CD14-positive monocyte (primary cell): ENCODE measurements at regions not wholly inside any gene's neighbourhood (a gene's known extent, or its start where the extent isn't known, plus 50 kb on each side); places are given as distances from the start of the nearest gene placed in this dataset.

Source experiments
- DNase-seq, 3 donors: peaks; one replicate each; pipeline ENCODE4 v3.0.0-alpha.2; 2011 to 2022
- H2AFZ ChIP-seq: 2 replicates; pipeline ENCODE4 v1.6.0; 2012; ENCODE audit warnings: mild to moderate bottlenecking, low read depth, low read length, inconsistent platforms; ENCODE audit not compliant: insufficient read depth, poor library complexity, severe bottlenecking
- H3K27ac ChIP-seq, 2 donors: 1 replicate in 1 of 2; 2 replicates in 1 of 2; pipeline ENCODE4 v1.5.1; 2012 to 2013; ENCODE audit warnings: low read length in 2 of 2, control low read depth in 1 of 2, inconsistent platforms in 1 of 2, low read depth in 1 of 2, mild to moderate bottlenecking in 1 of 2
- H3K27me3 ChIP-seq, 2 donors: one replicate each; pipeline versions ENCODE4 v1.6.0 to v1.6.1; 2011 to 2013; ENCODE audit warnings: low read length in 2 of 2; ENCODE audit not compliant: control insufficient read depth in 2 of 2, insufficient read depth in 2 of 2
- H3K36me3 ChIP-seq, 2 donors: replicated peaks in 1 of 2; 1 replicate in 1 of 2; 2 replicates in 1 of 2; pipeline versions ENCODE4 v1.5.1 to v1.6.1; 2012 to 2013; ENCODE audit warnings: low read length in 2 of 2, control low read depth in 1 of 2, inconsistent platforms in 1 of 2, mild to moderate bottlenecking in 1 of 2; ENCODE audit not compliant: insufficient read depth in 2 of 2, control insufficient read depth in 1 of 2
- H3K4me1 ChIP-seq, 2 donors: 1 replicate in 1 of 2; 2 replicates in 1 of 2; pipeline versions ENCODE4 v1.5.1 to v1.6.1; 2012 to 2013; ENCODE audit warnings: low read length in 2 of 2, control low read depth in 1 of 2, inconsistent platforms in 1 of 2, mild to moderate bottlenecking in 1 of 2, moderate library complexity in 1 of 2; ENCODE audit not compliant: insufficient read depth in 2 of 2, control insufficient read depth in 1 of 2
- H3K4me2 ChIP-seq: replicated peaks from 2 replicates; pipeline ENCODE3; 2012; ENCODE audit warnings: low read length, moderate library complexity, mild to moderate bottlenecking; ENCODE audit not compliant: poor library complexity, severe bottlenecking; ENCODE audit errors: extremely low read depth
- H3K4me3 ChIP-seq, 3 experiments: fragments of 200-600 bp in 1 of 3; sonication (generic) in 1 of 3; replicated peaks in 1 of 3; 1 replicate in 2 of 3; 2 replicates in 1 of 3; pipeline ENCODE4 v1.5.1; 2011 to 2013; ENCODE audit warnings: low read length in 3 of 3, mild to moderate bottlenecking in 3 of 3, control low read depth in 2 of 3, low read depth in 2 of 3, inconsistent platforms in 1 of 3, moderate library complexity in 1 of 3
- H3K79me2 ChIP-seq: 2 replicates; pipeline ENCODE4 v1.6.0; 2012; ENCODE audit warnings: mild to moderate bottlenecking, control low read depth, inconsistent platforms, low read length, moderate library complexity; ENCODE audit not compliant: insufficient read depth
- H3K9ac ChIP-seq: 2 replicates; pipeline ENCODE4 v1.6.0; 2017; ENCODE audit warnings: low read length, mild to moderate bottlenecking; ENCODE audit not compliant: insufficient read depth, poor library complexity, severe bottlenecking
- H3K9me3 ChIP-seq, 2 donors: replicated peaks in 1 of 2; 1 replicate in 1 of 2; 2 replicates in 1 of 2; pipeline versions ENCODE4 v1.5.1 to v1.6.1; 2012 to 2013; ENCODE audit warnings: low read length in 2 of 2, control low read depth in 1 of 2; ENCODE audit not compliant: control insufficient read depth in 1 of 2, insufficient read depth in 1 of 2
- H4K20me1 ChIP-seq: 2 replicates; pipeline ENCODE4 v1.6.0; 2012; ENCODE audit warnings: mild to moderate bottlenecking, low read length, control low read depth, moderate library complexity; ENCODE audit not compliant: insufficient read depth
- H3K27ac Mint-ChIP-seq, 7 donors: one replicate each; pipeline ENCODE4 v1.8.0; 2020; ENCODE audit warnings: mild to moderate bottlenecking in 7 of 7, mixed read lengths in 7 of 7, moderate library complexity in 6 of 7, inconsistent platforms in 2 of 7
- H3K27me3 Mint-ChIP-seq, 3 donors: one replicate each; pipeline ENCODE4 v1.8.0; 2021 to 2022; ENCODE audit warnings: low read depth in 3 of 3, mild to moderate bottlenecking in 3 of 3, mixed read lengths in 3 of 3, moderate library complexity in 3 of 3, inconsistent platforms in 1 of 3
- H3K36me3 Mint-ChIP-seq, 2 donors: one replicate each; pipeline ENCODE4 v1.8.0; 2020; ENCODE audit warnings: mixed read lengths in 2 of 2, inconsistent platforms in 1 of 2, mild to moderate bottlenecking in 1 of 2
- H3K4me1 Mint-ChIP-seq: one replicate; pipeline ENCODE4 v1.8.0; 2020; ENCODE audit warnings: mild to moderate bottlenecking, mixed read lengths
- H3K4me3 Mint-ChIP-seq, 2 donors: one replicate each; pipeline ENCODE4 v1.8.0; 2020; ENCODE audit warnings: mild to moderate bottlenecking in 2 of 2, mixed read lengths in 2 of 2, moderate library complexity in 1 of 2
- H3K9me3 Mint-ChIP-seq, 7 donors: one replicate each; pipeline ENCODE4 v1.8.0; 2020 to 2022; ENCODE audit warnings: mixed read lengths in 7 of 7, mild to moderate bottlenecking in 6 of 7, moderate library complexity in 6 of 7, inconsistent platforms in 2 of 7
- CTCF ChIP-seq: fragments of 200-600 bp; IDR thresholded peaks from one replicate; pipeline ENCODE4 v1.8.0; 2022; ENCODE audit warnings: antibody characterized with exemption, mild to moderate bottlenecking
- WGBS: methylation state at CpG from one replicate; pipeline ENCODE4 v1.1.5; 2013; ENCODE audit warnings: missing lambda C conversion rate; ENCODE audit not compliant: insufficient coverage; 5-methylcytosine and 5-hydroxymethylcytosine counted together
- intact Hi-C, 2 donors: fragments of 100-400 bp; cut with micrococcal nuclease; formaldehyde crosslinking; loops; one replicate each; pipeline versions ENCODE4 v1.15.0 to v1.15.1; 2023

DNA sequence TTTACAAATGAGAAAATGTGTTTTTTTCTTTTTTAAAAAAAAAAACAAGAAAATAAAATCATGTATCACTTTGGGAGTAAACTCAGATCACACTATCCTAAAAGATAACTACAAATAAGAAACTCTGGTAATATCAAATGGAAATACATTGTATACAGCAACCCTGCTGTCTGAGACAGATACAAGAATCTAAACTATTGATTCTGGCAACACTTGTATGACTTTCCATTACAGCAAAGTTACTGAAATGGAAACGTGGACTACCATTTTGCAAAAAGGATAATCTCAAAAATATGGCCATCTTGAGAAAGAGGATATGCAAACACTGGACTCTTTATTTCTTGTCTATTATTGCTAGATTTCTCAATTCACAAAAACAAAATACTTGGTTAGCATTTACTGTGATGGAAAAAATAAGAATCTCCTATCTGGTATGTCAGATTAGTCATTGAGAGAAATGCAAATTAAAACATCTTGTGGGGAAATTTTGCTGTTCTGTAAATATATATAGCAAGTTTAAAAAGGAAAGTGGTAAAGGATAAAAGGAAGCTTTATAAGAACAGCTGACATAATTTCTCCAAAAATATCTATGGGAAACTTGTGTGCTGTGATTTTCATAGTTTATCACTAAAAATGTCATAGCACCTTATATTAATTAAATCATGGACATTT lies 112.9 kb upstream of the FER start:
- H3K36me3 Mint-ChIP-seq, result no peaks in the 10 kb centered on the region
- H3K36me3 ChIP-seq, result no peaks in the 10 kb centered on the region
- peaks cover 0 to 6% (median 2%) of the 10 kb centered on the region in 7 donors for H3K9me3 Mint-ChIP-seq
- no peak overlapping the region for H3K9ac ChIP-seq
- peaks cover 11% of the 10 kb centered on the region for H3K4me1 Mint-ChIP-seq
- no peak overlapping the region for H3K27ac ChIP-seq
- no peak overlapping the region for H3K4me3 ChIP-seq
- H4K20me1 ChIP-seq, result no peaks in the 10 kb centered on the region
- no CpG with 5 or more reads among the region's 1 CpG for WGBS
- no peak for DNase-seq
- TF ChIP-seq CTCF, result no peak
- H3K4me1 ChIP-seq, result peaks cover 3 to 10% of the 10 kb centered on the region in 2 donors
- H3K4me2 ChIP-seq, result no peak overlapping the region
- peaks cover 0 to 1% (median 0%) of the 10 kb centered on the region in 3 donors for H3K27me3 Mint-ChIP-seq
- intact Hi-C loops, result no loop called here
- no peak overlapping the region for H3K27ac Mint-ChIP-seq
- no peak overlapping the region for H3K4me3 Mint-ChIP-seq
- H3K27me3 ChIP-seq, result no peaks in the 10 kb centered on the region
- H3K9me3 ChIP-seq, result no peaks in the 10 kb centered on the region
- no peak overlapping the region for H2AFZ ChIP-seq
- no peaks in the 10 kb centered on the region for H3K79me2 ChIP-seq

DNA sequence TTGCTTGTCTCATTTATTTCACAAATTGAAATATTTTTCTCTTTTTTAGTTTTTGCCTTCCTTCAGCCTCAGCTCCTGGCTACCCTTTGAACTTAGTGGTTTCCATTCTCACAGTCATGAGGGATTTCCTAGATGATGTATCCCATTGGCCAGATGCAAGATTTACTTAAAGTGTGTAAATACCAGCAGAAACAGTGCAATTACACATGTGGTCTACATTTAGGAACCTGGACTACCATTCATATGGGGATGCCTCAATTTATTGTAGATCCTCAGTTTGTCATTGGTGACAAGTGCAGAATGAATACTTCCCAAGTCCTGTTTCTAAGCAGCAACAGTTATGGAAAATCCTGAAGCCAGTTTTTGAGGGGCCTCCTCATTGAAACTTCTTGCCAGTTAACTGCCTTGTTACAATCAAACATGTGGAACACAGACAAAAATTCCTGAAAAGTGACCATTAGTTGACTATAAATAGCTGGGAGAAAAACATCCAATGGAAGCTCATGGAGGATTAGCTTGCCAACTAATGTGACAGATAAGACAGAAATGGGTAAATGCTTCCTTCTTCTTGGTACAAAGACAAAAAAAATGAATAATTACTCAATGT lies 113.6 kb upstream of the FER start:
- peaks cover 0 to 1% (median 1%) of the 10 kb centered on the region in 3 donors for H3K27me3 Mint-ChIP-seq
- H3K4me1 Mint-ChIP-seq, result peaks cover 11% of the 10 kb centered on the region
- no peaks in the 10 kb centered on the region for H3K36me3 Mint-ChIP-seq
- Histone ChIP-seq H3K4me2 (no peak overlapping the region), H3K4me1 (peaks cover 3 to 10% of the 10 kb centered on the region in 2 donors), H3K79me2 (no peaks in the 10 kb centered on the region), H2AFZ (no peak overlapping the region), H3K9ac (no peak overlapping the region), H4K20me1 (no peaks in the 10 kb centered on the region), H3K36me3 (no peaks in the 10 kb centered on the region), H3K27ac (no peak overlapping the region), H3K4me3 (no peak overlapping the region), H3K27me3 (no peaks in the 10 kb centered on the region), H3K9me3 (no peaks in the 10 kb centered on the region)
- DNase-seq, result no peak
- TF ChIP-seq CTCF, result no peak
- H3K27ac Mint-ChIP-seq, result no peak overlapping the region
- H3K9me3 Mint-ChIP-seq, result peaks cover 0 to 6% (median 2%) of the 10 kb centered on the region in 7 donors
- no peak overlapping the region for H3K4me3 Mint-ChIP-seq
- intact Hi-C loops, result no loop called here
